ENCODE measurements at regions not wholly inside any gene's neighbourhood (a gene's known extent, or its start where the extent isn't known, plus 50 kb on each side); places are given as distances from the start of the nearest gene placed in this dataset.

GRCh38 chr1:221363039-221363438, 378.9 kb downstream of the DUSP10 start:
- in situ Hi-C loops (cut with HindIII; ENCODE audit: low sequenced_read_pairs) = no loop called here
- no peak overlapping the region for H3K4me3 ChIP-seq (ENCODE audit: low read depth, low read length)
- no peak for DNase-seq (ENCODE audit: low read depth, low spot score)
- no peak for TF ChIP-seq CTCF (IDR thresholded peaks at IDR 0.05; ENCODE audit: low read depth, low read length)

DNA sequence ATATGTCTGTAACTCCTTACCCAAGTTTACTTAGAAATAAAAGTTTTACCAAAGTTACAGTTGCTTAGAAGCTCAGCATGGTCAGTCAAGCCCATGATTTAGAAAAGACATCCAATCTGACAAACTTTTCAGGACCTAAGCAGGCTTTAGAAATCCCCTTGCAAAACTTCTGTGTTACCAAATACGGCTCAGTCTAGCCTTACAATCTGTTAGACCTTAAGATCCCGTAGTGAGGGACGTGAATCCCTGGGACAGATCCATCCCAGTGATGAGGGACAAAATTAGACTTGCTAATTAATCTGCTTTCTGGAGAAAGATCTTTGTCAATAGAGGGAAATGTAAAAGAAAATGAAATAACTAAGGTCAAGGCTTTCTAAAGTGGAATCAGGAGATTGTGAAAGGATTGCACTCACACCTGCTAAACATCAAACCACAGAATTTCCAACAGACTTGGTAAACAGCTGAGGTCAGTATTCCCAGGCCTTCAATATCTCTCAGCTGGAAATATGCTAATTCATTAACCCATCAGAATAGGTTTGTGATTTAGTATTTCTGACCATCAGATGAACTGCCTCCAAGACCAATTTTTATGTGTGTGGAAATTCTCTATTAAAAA, 375.3 kb downstream of the DUSP10 start:
- no peak for DNase-seq (ENCODE audit: low read depth, low spot score)
- H3K4me3 ChIP-seq (ENCODE audit: low read depth, low read length) = no peak overlapping the region
- in situ Hi-C loops (cut with HindIII; ENCODE audit: low sequenced_read_pairs) = no loop called here
- no peak for TF ChIP-seq CTCF (IDR thresholded peaks at IDR 0.05; ENCODE audit: low read depth, low read length)

DNA sequence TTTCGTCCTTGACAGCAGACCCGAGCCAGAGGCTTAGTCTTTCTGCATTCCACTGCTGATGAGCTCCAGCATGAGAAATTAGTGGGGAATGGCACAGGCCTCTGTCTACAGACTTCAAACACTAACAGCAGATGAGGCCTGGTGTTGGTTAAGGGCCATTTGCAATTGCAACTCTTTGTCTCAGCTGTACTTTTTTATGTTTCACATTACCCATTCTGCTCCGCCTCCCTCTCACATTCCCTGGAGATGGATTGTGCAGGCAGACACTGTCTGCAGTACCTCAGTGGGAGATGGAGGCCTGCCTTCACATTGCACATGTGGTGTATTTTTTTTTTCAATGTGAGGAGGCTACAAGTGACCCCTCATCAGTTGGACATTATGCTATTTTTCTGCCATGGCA, 370.2 kb downstream of the DUSP10 start:
- H3K4me3 ChIP-seq (ENCODE audit: low read depth, low read length) = no peak overlapping the region
- in situ Hi-C loops (cut with HindIII; ENCODE audit: low sequenced_read_pairs) = no loop called here
- no peak for TF ChIP-seq CTCF (IDR thresholded peaks at IDR 0.05; ENCODE audit: low read depth, low read length)
- no peak for DNase-seq (ENCODE audit: low read depth, low spot score)

DNA sequence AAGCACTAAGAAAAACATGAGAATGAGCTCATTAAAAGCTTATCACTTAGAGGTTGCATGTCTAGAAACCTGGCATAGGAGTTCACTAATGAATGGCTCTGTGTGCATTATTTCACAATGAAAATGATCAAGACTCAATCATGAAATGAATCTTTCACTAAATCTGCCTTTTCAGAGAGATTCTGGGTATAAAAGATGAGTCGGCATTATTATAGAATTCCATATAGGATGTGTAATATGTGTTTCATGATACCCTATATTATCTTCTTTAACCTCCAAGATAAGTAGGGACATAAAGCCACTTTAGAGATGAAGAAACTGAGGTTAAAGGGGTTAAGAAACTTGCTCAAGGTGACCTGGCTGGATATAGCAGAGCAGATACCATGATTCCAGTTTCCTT, 368.1 kb downstream of the DUSP10 start:
- in situ Hi-C loops (cut with HindIII; ENCODE audit: low sequenced_read_pairs) = no loop called here
- DNase-seq (ENCODE audit: low read depth, low spot score) = no peak
- TF ChIP-seq CTCF (IDR thresholded peaks at IDR 0.05; ENCODE audit: low read depth, low read length) = no peak
- H3K4me3 ChIP-seq (ENCODE audit: low read depth, low read length) = no peak overlapping the region

GRCh38 chr1:221376286-221376685, 365.6 kb downstream of the DUSP10 start:
- no peak for DNase-seq (ENCODE audit: low read depth, low spot score)
- TF ChIP-seq CTCF (IDR thresholded peaks at IDR 0.05; ENCODE audit: low read depth, low read length) = no peak
- no peak overlapping the region for H3K4me3 ChIP-seq (ENCODE audit: low read depth, low read length)
- in situ Hi-C loops (cut with HindIII; ENCODE audit: low sequenced_read_pairs) = no loop called here

GRCh38 chr1:221381910-221382623, 359.8 kb downstream of the DUSP10 start:
- TF ChIP-seq CTCF (IDR thresholded peaks at IDR 0.05; ENCODE audit: low read depth, low read length) = no peak
- no peak overlapping the region for H3K4me3 ChIP-seq (ENCODE audit: low read depth, low read length)
- in situ Hi-C loops (cut with HindIII; ENCODE audit: low sequenced_read_pairs) = no loop called here
- DNase-seq (ENCODE audit: low read depth, low spot score) = no peak

Data from astrocyte of the spinal cord (primary cell).